ENCODE measurements at regions not wholly inside any gene's neighbourhood (a gene's known extent, or its start where the extent isn't known, plus 50 kb on each side); places are given as distances from the start of the nearest gene placed in this dataset.

DNA sequence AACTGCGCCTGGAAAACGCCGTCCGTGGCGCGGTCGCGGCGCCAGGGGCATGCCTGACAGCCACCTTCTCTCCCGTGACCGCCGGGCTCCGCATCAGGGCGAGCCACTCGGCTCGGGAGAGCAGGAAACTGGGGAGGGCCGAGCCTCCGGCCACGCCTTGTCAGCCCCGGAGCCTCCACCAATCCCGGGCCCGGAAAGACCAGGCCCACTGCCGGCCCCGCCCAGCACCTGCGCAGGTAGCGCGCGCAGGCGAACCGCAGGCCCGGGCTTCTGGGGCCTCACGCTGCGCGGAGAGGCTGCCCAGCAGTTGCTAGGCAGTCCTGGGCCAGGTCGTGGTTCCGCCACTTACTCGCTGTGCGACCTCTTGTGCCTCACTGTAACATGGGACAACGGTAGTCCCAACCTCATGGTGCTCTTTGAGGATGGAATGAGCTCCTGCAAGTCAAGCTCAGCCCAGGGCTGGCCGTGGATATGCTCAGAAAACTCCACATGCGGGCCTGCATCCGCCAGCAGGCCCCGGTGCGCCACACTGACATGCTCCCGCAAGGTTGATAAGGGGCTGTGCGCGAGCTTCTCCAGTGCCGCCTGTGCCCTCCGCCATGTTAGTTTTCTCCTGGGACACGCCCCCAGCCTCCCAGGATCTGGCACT is 97.1 kb downstream of the INHBB start:
- H3K27me3 ChIP-seq (replicated peaks) = peaks cover 34% of the 10 kb centered on the region
- DNase-seq = no peak
- peak overlapping the region; percentile 27 for H3K4me3 ChIP-seq (ENCODE audit: low read depth, low read length)
- no peaks in the 10 kb centered on the region for H3K36me3 ChIP-seq (replicated peaks)
- in situ Hi-C loops (cut with HindIII; ENCODE audit: low pct_ligation_motif_present, low sequenced_read_pairs) = no loop called here
- TF ChIP-seq, protein P1, sequence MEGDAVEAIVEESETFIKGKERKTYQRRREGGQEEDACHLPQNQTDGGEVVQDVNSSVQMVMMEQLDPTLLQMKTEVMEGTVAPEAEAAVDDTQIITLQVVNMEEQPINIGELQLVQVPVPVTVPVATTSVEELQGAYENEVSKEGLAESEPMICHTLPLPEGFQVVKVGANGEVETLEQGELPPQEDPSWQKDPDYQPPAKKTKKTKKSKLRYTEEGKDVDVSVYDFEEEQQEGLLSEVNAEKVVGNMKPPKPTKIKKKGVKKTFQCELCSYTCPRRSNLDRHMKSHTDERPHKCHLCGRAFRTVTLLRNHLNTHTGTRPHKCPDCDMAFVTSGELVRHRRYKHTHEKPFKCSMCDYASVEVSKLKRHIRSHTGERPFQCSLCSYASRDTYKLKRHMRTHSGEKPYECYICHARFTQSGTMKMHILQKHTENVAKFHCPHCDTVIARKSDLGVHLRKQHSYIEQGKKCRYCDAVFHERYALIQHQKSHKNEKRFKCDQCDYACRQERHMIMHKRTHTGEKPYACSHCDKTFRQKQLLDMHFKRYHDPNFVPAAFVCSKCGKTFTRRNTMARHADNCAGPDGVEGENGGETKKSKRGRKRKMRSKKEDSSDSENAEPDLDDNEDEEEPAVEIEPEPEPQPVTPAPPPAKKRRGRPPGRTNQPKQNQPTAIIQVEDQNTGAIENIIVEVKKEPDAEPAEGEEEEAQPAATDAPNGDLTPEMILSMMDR (IDR thresholded peaks at IDR 0.05; ENCODE audit: low read depth, low read length, missing control alignments) = no peak
- H3K27ac ChIP-seq = no peak overlapping the region

DNA sequence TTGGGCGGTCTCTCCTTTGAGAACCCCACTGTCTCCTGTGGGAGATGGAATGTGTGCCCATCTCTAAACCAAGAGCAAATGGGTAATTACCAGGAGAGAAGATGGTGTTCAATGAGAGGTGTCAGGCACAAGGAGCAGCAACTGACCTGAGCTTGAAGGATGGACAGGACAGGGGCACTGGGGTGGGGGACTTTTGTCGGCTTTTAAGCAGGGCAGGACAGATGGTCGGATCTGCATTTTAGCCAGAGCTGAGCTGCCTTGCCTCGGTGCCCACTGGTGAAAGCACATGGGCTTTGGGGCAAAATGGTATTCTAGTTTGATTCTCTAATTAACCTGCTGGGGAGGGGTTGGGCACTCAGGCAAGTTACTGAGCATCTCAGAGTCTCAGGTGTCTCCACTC is 98.0 kb downstream of the INHBB start:
- no peaks in the 10 kb centered on the region for H3K36me3 ChIP-seq (replicated peaks)
- no peak overlapping the region for H3K27ac ChIP-seq
- TF ChIP-seq, protein P1 (IDR thresholded peaks at IDR 0.05; ENCODE audit: low read depth, low read length, missing control alignments) = no peak
- H3K27me3 ChIP-seq (replicated peaks) = peaks cover 34% of the 10 kb centered on the region
- DNase-seq = no peak
- no peak overlapping the region for H3K4me3 ChIP-seq (ENCODE audit: low read depth, low read length)
- in situ Hi-C loops (cut with HindIII; ENCODE audit: low pct_ligation_motif_present, low sequenced_read_pairs) = no loop called here

DNA sequence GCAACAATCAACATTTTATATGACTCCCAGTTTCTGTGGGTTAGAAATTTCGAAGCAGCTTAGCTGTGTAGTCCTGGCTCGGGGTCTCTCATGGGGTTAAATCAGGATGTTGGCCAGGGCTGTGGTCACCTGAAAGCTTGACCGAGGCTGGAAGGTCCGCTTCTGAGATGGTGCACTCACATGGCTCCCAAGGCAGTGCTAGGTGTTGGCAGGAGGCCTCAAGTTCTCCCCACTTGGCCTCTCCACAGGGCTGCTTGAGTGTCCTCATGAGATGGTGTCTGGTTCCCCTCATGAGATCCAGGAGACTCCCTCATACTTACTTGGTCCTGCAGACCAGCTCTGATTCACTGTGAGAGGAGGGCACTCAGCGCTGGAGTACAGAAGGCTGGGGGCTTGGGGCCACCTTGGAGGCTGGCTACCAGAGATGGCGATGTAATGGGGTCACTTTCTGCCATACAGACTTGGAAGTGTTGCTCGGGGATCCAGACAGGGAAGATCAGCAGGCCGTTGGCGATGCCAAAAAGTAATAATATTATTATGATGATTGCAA is 98.8 kb downstream of the INHBB start:
- no peak for DNase-seq
- no peaks in the 10 kb centered on the region for H3K36me3 ChIP-seq (replicated peaks)
- no peak overlapping the region for H3K4me3 ChIP-seq (ENCODE audit: low read depth, low read length)
- TF ChIP-seq, protein P1 (IDR thresholded peaks at IDR 0.05; ENCODE audit: low read depth, low read length, missing control alignments) = no peak
- peaks cover 34% of the 10 kb centered on the region for H3K27me3 ChIP-seq (replicated peaks)
- H3K27ac ChIP-seq = no peak overlapping the region
- in situ Hi-C loops (cut with HindIII; ENCODE audit: low pct_ligation_motif_present, low sequenced_read_pairs) = no loop called here

DNA sequence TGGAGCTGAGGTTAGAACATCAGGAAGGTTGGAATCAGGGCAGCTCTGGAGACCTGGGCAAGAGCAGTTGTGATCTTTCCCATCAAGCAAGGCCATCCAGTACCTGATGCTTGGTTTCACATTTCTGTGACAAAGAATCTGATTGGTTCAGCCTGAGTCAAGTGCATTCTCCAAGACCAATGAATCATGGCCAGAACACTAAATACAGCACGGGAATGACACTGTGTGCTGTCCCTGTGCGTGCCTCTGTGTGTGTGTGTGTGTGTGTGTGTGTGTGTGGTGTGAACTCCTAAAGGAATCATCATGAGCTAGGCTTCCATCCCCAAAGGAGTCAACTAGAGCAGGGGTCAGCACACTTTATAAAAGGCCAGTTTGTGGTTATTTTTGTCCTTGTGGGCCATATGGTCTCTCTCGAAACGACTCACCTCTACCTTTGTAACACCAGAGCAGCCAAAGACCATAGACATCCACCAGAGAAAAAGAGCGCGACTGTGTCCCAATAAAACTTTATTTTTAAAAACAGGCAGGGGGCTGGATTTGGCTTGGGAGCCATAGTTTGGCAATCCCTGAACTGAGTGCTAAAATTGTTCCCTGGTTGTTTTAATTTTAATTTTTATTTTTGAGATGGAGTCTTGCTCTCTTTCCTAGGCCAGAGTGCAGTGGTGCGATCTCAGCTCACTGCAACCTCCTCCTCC is 99.7 kb downstream of the INHBB start:
- peak; percentile 16 for DNase-seq
- no peaks in the 10 kb centered on the region for H3K36me3 ChIP-seq (replicated peaks)
- H3K4me3 ChIP-seq (ENCODE audit: low read depth, low read length) = no peak overlapping the region
- H3K27me3 ChIP-seq (replicated peaks) = peaks cover 34% of the 10 kb centered on the region
- no peak overlapping the region for H3K27ac ChIP-seq
- TF ChIP-seq, protein P1 (IDR thresholded peaks at IDR 0.05; ENCODE audit: low read depth, low read length, missing control alignments) = no peak
- in situ Hi-C loops (cut with HindIII; ENCODE audit: low pct_ligation_motif_present, low sequenced_read_pairs) = no loop called here

DNA sequence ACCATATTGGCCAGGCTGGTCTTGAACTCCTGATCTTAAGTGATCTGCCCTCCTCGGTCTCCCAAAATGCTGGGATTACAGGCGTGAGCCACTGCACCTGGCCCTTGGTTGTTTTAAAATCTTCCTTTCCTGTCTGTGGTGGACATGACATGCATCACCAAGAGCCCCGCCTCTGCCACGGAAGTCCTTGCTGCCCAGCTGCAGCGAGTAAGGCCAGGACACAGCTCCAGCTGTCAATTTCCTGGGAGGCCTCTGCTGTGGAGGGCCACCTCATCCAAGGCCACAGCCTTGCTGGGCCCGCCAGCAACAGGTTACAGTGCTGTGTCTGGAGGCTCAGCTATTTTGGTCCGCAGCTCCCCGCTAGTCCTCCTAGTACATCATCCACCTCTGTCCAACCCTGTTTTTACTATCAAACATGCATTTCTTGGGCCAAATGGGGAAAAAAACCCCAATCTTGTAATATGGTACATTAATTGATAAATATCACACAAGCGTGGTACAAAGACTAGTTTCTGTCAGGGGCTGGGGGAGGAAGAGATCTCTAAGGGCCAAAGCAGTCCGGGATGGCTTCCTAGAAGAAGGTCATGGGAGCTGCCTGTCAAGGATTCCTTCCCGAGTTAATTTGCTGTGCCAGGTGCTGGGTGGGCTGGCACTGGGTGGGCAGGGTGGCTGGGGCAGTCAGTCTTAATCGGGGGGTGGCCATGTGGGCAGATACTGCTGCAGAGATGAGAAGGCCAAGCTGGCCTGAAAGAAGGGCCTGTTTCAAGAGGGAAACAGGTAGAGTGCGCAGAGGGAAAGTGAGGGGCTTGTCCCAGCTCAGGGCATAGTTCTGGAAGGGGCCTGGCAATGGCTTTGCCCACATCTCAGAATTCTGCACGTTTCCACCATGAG is 100.5 kb downstream of the INHBB start:
- no peak for DNase-seq
- no peaks in the 10 kb centered on the region for H3K36me3 ChIP-seq (replicated peaks)
- no peak overlapping the region for H3K4me3 ChIP-seq (ENCODE audit: low read depth, low read length)
- H3K27ac ChIP-seq = no peak overlapping the region
- TF ChIP-seq, protein P1 (IDR thresholded peaks at IDR 0.05; ENCODE audit: low read depth, low read length, missing control alignments) = no peak
- peaks cover 27% of the 10 kb centered on the region for H3K27me3 ChIP-seq (replicated peaks)
- in situ Hi-C loops (cut with HindIII; ENCODE audit: low pct_ligation_motif_present, low sequenced_read_pairs) = no loop called here
